Activated B cell treated with CpG ODN at 0.5 μM for 24 hours (primary cell): ENCODE measurements at regions not wholly inside any gene's neighbourhood (a gene's known extent, or its start where the extent isn't known, plus 50 kb on each side); places are given as distances from the start of the nearest gene placed in this dataset.

Experiments
- ATAC-seq: fragments of 200-7000 bp; cut with Tn5 transposase; one replicate; pipeline ENCODE4 v1.10.0; 2021; ENCODE audit warnings: low read depth, mild to moderate bottlenecking, moderate library complexity
- CTCF ChIA-PET: fragments of 350-600 bp; sonication (Branson Sonifier 250); formaldehyde crosslinking; loops from one replicate; lab custom pipeline; 2021; ENCODE audit warnings: antibody characterized with exemption; lab: Charles Lee
- POLR2A ChIA-PET: fragments of 350-600 bp; sonication (Branson Sonifier 250); formaldehyde crosslinking; loops from one replicate; lab custom pipeline; 2021; ENCODE audit warnings: antibody characterized with exemption; lab: Charles Lee
- DNase-seq: peaks from one replicate; pipeline ENCODE4 v3.0.0; 2022
- H3K27ac Mint-ChIP-seq: one replicate; pipeline ENCODE4 v1.8.0; 2020; ENCODE audit warnings: mixed read lengths
- H3K27me3 Mint-ChIP-seq: one replicate; pipeline ENCODE4 v1.8.0; 2021; ENCODE audit warnings: mixed read lengths
- H3K36me3 Mint-ChIP-seq: one replicate; pipeline ENCODE4 v1.8.0; 2021; ENCODE audit warnings: low read depth, mixed read lengths
- H3K4me1 Mint-ChIP-seq: one replicate; pipeline ENCODE4 v1.8.0; 2021; ENCODE audit warnings: mixed read lengths
- H3K4me3 Mint-ChIP-seq: one replicate; pipeline ENCODE4 v1.8.0; 2020; ENCODE audit warnings: mild to moderate bottlenecking, mixed read lengths
- H3K9me3 Mint-ChIP-seq: one replicate; pipeline ENCODE4 v1.8.0; 2020; ENCODE audit warnings: mixed read lengths
- intact Hi-C: fragments of 100-400 bp; cut with micrococcal nuclease; formaldehyde crosslinking; loops from one replicate; pipeline ENCODE4 v1.15.1; 2024
- TF ChIP-seq, protein P1 (sequence below): fragments of 200-600 bp; IDR thresholded peaks from one replicate; pipeline ENCODE4 v1.8.0; 2022; ENCODE audit warnings: antibody characterized with exemption, mild to moderate bottlenecking

DNA sequence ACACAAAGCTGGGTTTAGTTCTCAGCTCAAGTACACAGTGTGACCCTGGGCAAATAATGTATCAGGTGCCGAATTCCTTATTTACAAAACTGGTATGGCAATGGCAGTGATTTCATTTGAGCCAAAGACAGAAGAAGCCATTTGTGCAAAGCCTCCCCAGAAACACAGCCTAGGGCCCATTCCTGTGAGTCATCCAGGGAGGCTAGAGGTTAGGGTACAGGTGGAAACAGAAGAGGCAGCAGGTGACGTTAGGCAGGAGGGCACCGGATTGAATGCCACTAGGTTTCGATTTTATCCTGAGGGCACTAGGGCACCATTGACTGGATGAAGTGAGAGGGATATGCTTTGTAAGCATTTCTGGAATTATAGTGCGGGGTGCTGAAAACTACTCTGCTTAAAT lies 766.9 kb upstream of the NR2F2 start:
- ChIA-PET POLR2A (no interaction called here), CTCF (no interaction called here)
- intact Hi-C loops: no loop called here
- Mint-ChIP-seq H3K9me3 (peaks cover 2% of the 10 kb centered on the region), H3K27ac (no peak overlapping the region), H3K4me3 (no peak overlapping the region), H3K27me3 (no peaks in the 10 kb centered on the region), H3K4me1 (no peaks in the 10 kb centered on the region), H3K36me3 (no peaks in the 10 kb centered on the region)
- DNase-seq: no peak
- TF ChIP-seq, protein P1, sequence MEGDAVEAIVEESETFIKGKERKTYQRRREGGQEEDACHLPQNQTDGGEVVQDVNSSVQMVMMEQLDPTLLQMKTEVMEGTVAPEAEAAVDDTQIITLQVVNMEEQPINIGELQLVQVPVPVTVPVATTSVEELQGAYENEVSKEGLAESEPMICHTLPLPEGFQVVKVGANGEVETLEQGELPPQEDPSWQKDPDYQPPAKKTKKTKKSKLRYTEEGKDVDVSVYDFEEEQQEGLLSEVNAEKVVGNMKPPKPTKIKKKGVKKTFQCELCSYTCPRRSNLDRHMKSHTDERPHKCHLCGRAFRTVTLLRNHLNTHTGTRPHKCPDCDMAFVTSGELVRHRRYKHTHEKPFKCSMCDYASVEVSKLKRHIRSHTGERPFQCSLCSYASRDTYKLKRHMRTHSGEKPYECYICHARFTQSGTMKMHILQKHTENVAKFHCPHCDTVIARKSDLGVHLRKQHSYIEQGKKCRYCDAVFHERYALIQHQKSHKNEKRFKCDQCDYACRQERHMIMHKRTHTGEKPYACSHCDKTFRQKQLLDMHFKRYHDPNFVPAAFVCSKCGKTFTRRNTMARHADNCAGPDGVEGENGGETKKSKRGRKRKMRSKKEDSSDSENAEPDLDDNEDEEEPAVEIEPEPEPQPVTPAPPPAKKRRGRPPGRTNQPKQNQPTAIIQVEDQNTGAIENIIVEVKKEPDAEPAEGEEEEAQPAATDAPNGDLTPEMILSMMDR: no peak
- ATAC-seq: no peak

DNA sequence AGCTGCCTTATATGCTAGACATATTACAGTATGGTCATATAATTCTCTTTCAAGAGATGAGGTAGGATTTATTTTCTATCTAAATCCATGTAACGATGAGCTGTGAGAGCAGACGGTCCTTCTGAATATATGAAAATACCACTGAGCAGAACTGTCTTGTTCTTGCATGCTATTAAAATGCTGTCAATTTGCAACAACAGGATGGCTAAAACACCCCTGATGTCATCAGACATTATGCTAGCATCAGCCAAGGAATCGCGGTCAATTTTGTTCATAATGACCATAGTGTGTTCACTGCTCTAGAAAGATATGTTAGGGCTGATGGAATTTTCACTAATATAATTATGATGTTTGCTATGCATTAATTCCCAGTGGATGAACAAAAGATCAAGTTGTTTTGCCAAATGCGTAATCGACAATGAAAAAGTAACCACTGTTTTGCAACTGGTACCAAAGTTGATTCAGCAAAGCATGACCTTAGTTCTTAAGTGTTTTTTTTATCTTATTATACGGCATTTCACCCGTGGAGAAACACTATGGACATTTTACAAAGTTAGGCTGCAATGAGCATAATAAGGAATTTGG lies 765.4 kb upstream of the NR2F2 start:
- intact Hi-C loops: no loop called here
- ATAC-seq: no peak
- TF ChIP-seq, protein P1: no peak
- ChIA-PET CTCF (no interaction called here), POLR2A (no interaction called here)
- Mint-ChIP-seq H3K4me1 (no peaks in the 10 kb centered on the region), H3K9me3 (peaks cover 6% of the 10 kb centered on the region), H3K36me3 (no peaks in the 10 kb centered on the region), H3K4me3 (no peak overlapping the region), H3K27me3 (no peaks in the 10 kb centered on the region), H3K27ac (no peak overlapping the region)
- no peak for DNase-seq

DNA sequence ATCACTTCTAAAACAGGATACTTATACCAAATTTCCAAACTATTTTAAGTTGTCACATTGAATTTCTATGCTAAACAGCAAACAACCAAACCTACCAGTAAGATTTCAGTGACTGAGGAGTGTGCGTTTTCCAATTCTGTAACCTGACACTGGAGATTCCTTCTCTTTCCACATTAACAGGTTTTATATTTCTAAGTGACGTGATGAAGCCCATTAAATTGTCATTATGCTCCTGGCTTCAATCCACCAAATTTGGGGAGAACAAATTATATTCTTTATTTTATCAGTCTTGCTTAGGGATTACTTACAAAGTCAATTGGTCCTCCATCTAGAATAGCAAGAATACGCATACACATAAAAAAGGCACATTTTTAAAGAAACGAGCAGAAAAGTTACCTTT lies 764.8 kb upstream of the NR2F2 start:
- ChIA-PET POLR2A (no interaction called here), CTCF (no interaction called here)
- ATAC-seq (no peak), DNase-seq (no peak)
- intact Hi-C loops: no loop called here
- Mint-ChIP-seq H3K4me1 (no peaks in the 10 kb centered on the region), H3K27ac (no peak overlapping the region), H3K4me3 (no peak overlapping the region), H3K9me3 (peaks cover 6% of the 10 kb centered on the region), H3K36me3 (no peaks in the 10 kb centered on the region), H3K27me3 (no peaks in the 10 kb centered on the region)
- TF ChIP-seq, protein P1: no peak

DNA sequence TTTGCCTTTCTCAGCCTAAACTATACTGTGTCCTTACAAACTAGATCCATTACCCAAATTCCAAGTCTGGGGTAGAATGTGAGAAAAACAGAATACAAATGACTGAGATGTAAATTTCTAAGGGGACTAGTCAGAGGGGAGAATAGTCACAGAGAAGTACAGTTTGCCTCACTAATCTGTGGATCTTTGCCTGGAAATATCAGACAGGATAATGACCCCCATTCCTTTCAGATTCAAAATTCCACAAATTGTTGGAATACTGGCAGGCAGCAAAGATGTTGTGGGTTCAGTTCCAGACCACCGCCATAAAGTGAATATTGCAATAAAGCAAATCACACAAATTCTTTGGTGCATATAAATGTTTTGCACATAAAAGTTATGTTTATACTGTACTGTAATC lies 762.8 kb upstream of the NR2F2 start:
- H3K4me3 Mint-ChIP-seq: no peak overlapping the region
- TF ChIP-seq, protein P1: no peak
- H3K27ac Mint-ChIP-seq: no peak overlapping the region
- intact Hi-C loops: no loop called here
- CTCF ChIA-PET: no interaction called here
- H3K36me3 Mint-ChIP-seq: no peaks in the 10 kb centered on the region
- no peaks in the 10 kb centered on the region for H3K4me1 Mint-ChIP-seq
- no peak for DNase-seq
- H3K9me3 Mint-ChIP-seq: peaks cover 13% of the 10 kb centered on the region
- no peaks in the 10 kb centered on the region for H3K27me3 Mint-ChIP-seq
- POLR2A ChIA-PET: no interaction called here
- ATAC-seq: no peak

DNA sequence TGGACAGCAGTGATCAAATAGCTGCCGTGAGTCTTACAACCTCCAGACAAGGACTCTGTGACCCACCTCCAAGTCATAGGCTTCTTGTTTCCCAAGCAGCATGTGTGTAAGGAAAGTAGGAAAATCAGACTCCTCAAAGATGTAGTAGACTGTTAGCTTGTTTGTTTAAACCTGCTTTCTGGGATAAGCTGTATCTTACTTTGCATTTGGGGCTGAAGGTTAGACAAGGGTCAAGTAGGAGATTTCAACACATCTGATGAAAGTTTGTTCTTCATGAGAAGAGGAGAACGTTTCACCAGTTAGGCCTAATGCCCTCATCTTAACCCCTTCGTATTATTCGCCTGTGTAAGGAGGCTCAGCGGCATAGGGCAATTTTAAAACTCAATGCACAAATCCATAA lies 756.4 kb upstream of the NR2F2 start:
- CTCF ChIA-PET: no interaction called here
- no peak for DNase-seq
- TF ChIP-seq, protein P1: no peak
- Mint-ChIP-seq H3K27ac (no peak overlapping the region), H3K4me3 (no peak overlapping the region), H3K9me3 (peaks cover 12% of the 10 kb centered on the region), H3K36me3 (no peaks in the 10 kb centered on the region), H3K27me3 (no peaks in the 10 kb centered on the region), H3K4me1 (no peaks in the 10 kb centered on the region)
- intact Hi-C loops: no loop called here
- no peak for ATAC-seq
- POLR2A ChIA-PET: no interaction called here
